Small intestine (tissue), 7 donors: ENCODE measurements at regions not wholly inside any gene's neighbourhood (a gene's known extent, or its start where the extent isn't known, plus 50 kb on each side); places are given as distances from the start of the nearest gene placed in this dataset.

Experiments used
- DNase-seq, 2 donors: peaks; one replicate each; pipeline versions ENCODE4 v3.0.0 to v3.0.0-alpha.2; 2013
- FAIRE-seq: peaks from 2 replicates; lab custom pipeline; 2012; peaks lifted over from hg19 to GRCh38; lab: Jason Lieb, UNC
- H3K27ac ChIP-seq, 3 donors: one replicate each; pipeline ENCODE4 v1.5.1; 2013; ENCODE audit warnings: low read length in 2 of 3, mild to moderate bottlenecking in 2 of 3, control low read depth in 1 of 3, inconsistent platforms in 1 of 3, low read depth in 1 of 3, moderate library complexity in 1 of 3
- H3K27me3 ChIP-seq, 3 donors: one replicate each; pipeline ENCODE4 v1.6.1; 2013; ENCODE audit warnings: low read length in 3 of 3, inconsistent platforms in 1 of 3; ENCODE audit not compliant: control insufficient read depth in 3 of 3, insufficient read depth in 3 of 3
- H3K36me3 ChIP-seq, 3 donors: one replicate each; pipeline ENCODE4 v1.6.1; 2013; ENCODE audit warnings: low read length in 3 of 3, inconsistent platforms in 1 of 3, low read depth in 1 of 3, mild to moderate bottlenecking in 1 of 3, moderate library complexity in 1 of 3; ENCODE audit not compliant: control insufficient read depth in 3 of 3, insufficient read depth in 2 of 3
- H3K4me1 ChIP-seq, 3 donors: one replicate each; pipeline ENCODE4 v1.6.1; 2013; ENCODE audit warnings: low read length in 2 of 3, inconsistent platforms in 1 of 3, low read depth in 1 of 3, mild to moderate bottlenecking in 1 of 3, moderate library complexity in 1 of 3; ENCODE audit not compliant: control insufficient read depth in 3 of 3, insufficient read depth in 2 of 3
- H3K4me3 ChIP-seq, 3 donors: one replicate each; pipeline ENCODE4 v1.5.1; 2013; ENCODE audit warnings: low read length in 3 of 3, control low read depth in 1 of 3, inconsistent platforms in 1 of 3, low read depth in 1 of 3, mild to moderate bottlenecking in 1 of 3, moderate library complexity in 1 of 3
- H3K9me3 ChIP-seq, 2 donors: one replicate each; pipeline ENCODE4 v1.6.1; 2013; ENCODE audit warnings: low read depth in 1 of 2, low read length in 1 of 2; ENCODE audit not compliant: control insufficient read depth in 2 of 2, insufficient read depth in 1 of 2
- WGBS, 3 donors: extraction: QIAGEN DNeasy Blood & Tissue Kit; methylation state at CpG; one replicate each; pipeline ENCODE4 v1.1.7; 2013; 5-methylcytosine and 5-hydroxymethylcytosine counted together
- donor health status: healthy with polysubstance abuse.
- donor health status: control.
- donor health status: control.
- donor health status: Bipolar disorder and iron deficiency.
- donor health status: healthy.

DNA sequence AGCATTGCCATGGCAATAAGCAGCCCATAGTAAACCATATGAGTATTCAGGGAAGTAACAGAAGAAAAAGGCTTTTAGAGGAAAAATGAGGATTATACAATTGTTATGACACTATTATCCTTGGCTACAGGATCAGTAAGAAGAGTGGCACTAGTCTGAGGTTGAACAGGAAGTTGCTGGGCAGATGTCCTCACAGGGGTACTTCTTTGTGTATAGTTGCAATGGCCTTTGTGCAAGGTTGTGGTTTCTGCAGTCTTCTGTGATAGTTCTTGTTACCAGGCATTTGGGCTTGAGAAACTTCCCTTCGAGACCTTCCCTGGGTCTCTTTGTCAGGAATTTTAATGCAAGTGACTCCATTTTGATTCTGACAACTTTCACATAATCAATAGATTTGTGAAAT lies 100.6 kb upstream of the ATP11B start:
- H3K4me3 ChIP-seq: no peak overlapping the region
- DNase-seq: no peak
- H3K4me1 ChIP-seq: no peaks in the 10 kb centered on the region
- no peaks in the 10 kb centered on the region for H3K9me3 ChIP-seq
- no peak for FAIRE-seq
- H3K36me3 ChIP-seq: no peaks in the 10 kb centered on the region
- no peak overlapping the region for H3K27ac ChIP-seq
- WGBS, 3 donors: 74 to 86% (median 78%) methylated on average over 1 of the region's 1 CpG
- peaks cover 0 to 2% (median 0%) of the 10 kb centered on the region in 3 donors for H3K27me3 ChIP-seq

- Histone ChIP-seq H3K36me3 (no peaks in the 10 kb centered on the region), H3K27me3 (peaks cover 0 to 2% (median 0%) of the 10 kb centered on the region in 3 donors), H3K27ac (no peak overlapping the region), H3K9me3 (no peaks in the 10 kb centered on the region), H3K4me3 (no peak overlapping the region), H3K4me1 (no peaks in the 10 kb centered on the region)
- 82 to 91% (median 89%) methylated on average over 3 of the region's 3 CpGs for WGBS, 3 donors
- FAIRE-seq: no peak
- DNase-seq: no peak
Measured at GRCh38 chr3:182693723-182694122, 99.6 kb upstream of the ATP11B start.

- H3K27me3 ChIP-seq: peaks cover 0 to 2% (median 0%) of the 10 kb centered on the region in 3 donors
- H3K4me1 ChIP-seq: no peaks in the 10 kb centered on the region
- peaks cover 0 to 1% of the 10 kb centered on the region in 2 donors for H3K9me3 ChIP-seq
- no peaks in the 10 kb centered on the region for H3K36me3 ChIP-seq
- no peak overlapping the region for H3K27ac ChIP-seq
- DNase-seq (no peak), FAIRE-seq (no peak)
- WGBS, 3 donors: 81 to 83% (median 81%) methylated on average over 3 of the region's 3 CpGs
- no peak overlapping the region for H3K4me3 ChIP-seq
Measured at GRCh38 chr3:182696916-182697315, 96.4 kb upstream of the ATP11B start.

DNA sequence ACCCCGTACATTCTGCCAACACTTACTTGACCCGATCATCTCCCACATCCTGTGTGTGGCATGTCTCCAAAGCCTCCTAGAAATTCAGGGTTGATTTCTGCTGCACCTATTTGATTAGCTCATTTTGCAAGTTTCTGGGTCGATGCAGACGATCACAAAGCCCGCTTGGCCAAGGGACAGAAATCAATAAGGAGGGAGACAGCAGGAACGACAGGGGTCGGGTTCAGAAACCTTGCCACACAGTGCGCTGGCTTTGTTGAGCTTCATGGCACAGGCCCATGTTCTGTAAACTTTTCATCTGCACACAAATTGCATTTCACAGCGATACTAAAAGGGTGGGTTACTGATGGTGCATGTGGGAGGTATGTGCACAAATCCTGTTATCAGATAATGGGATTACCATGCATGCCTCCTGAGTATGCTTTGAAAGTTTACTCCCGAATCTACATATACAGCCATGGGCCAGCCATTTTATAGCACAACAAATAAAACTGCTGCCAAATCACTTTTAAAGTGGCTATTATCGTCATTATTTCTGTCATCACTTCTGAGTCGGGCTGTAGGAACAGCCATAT lies 95.9 kb upstream of the ATP11B start:
- Histone ChIP-seq H3K36me3 (no peaks in the 10 kb centered on the region), H3K9me3 (peaks cover 0 to 2% of the 10 kb centered on the region in 2 donors), H3K4me3 (no peak overlapping the region), H3K4me1 (no peaks in the 10 kb centered on the region), H3K27me3 (peaks cover 0 to 2% (median 0%) of the 10 kb centered on the region in 3 donors), H3K27ac (no peak overlapping the region)
- WGBS, 3 donors: 15 to 58% (median 41%) methylated on average over 12 of the region's 12 CpGs
- FAIRE-seq (no peak), DNase-seq (no peak)

DNA sequence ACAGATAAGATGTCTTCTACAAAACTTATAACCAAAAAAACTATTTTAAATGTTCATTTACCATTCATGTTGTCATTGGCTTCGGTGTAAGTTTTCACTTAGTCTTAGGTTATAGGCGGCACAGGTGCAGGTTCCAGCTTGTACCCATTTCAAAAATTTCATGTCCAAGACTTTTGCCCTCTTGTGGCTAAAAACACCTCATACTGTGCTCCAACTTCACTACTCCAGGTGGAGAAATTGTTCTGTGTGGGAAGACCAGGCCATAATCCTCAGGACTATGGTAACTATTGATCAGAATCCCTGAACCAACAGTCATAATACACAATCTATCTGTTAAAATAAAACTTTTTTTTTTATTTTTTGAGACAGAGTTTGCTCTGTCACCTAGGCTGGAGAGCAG lies 95.2 kb upstream of the ATP11B start:
- no peak overlapping the region for H3K4me3 ChIP-seq
- H3K36me3 ChIP-seq: no peaks in the 10 kb centered on the region
- no peaks in the 10 kb centered on the region for H3K4me1 ChIP-seq
- no peak overlapping the region for H3K27ac ChIP-seq
- DNase-seq: no peak
- H3K27me3 ChIP-seq: peaks cover 0 to 2% (median under 1%) of the 10 kb centered on the region in 3 donors
- FAIRE-seq: no peak
- WGBS, 3 donors: 95 to 96% (median 96%) methylated on average over 2 of the region's 2 CpGs
- peaks cover 0 to 2% of the 10 kb centered on the region in 2 donors for H3K9me3 ChIP-seq

GRCh38 chr3:182699550-182700170 lies 93.6 kb upstream of the ATP11B start:
- WGBS, 3 donors: 70 to 88% (median 75%) methylated on average over 2 of the region's 2 CpGs
- Histone ChIP-seq H3K4me3 (no peak overlapping the region), H3K27me3 (peaks cover 0 to 2% (median 2%) of the 10 kb centered on the region in 3 donors), H3K36me3 (no peaks in the 10 kb centered on the region), H3K9me3 (peaks cover 0 to 2% of the 10 kb centered on the region in 2 donors), H3K27ac (no peak overlapping the region), H3K4me1 (no peaks in the 10 kb centered on the region)
- FAIRE-seq (no peak), DNase-seq (no peak)

GRCh38 chr3:182702216-182702615 lies 91.1 kb upstream of the ATP11B start:
- FAIRE-seq: no peak
- DNase-seq: no peak
- Histone ChIP-seq H3K36me3 (no peaks in the 10 kb centered on the region), H3K27me3 (peaks cover 0 to 2% (median 2%) of the 10 kb centered on the region in 3 donors), H3K9me3 (peaks cover 0 to 2% of the 10 kb centered on the region in 2 donors), H3K27ac (no peak overlapping the region), H3K4me3 (no peak overlapping the region), H3K4me1 (no peaks in the 10 kb centered on the region)
- 30 to 35% (median 33%) methylated on average over 1 of the region's 1 CpG for WGBS, 3 donors

DNA sequence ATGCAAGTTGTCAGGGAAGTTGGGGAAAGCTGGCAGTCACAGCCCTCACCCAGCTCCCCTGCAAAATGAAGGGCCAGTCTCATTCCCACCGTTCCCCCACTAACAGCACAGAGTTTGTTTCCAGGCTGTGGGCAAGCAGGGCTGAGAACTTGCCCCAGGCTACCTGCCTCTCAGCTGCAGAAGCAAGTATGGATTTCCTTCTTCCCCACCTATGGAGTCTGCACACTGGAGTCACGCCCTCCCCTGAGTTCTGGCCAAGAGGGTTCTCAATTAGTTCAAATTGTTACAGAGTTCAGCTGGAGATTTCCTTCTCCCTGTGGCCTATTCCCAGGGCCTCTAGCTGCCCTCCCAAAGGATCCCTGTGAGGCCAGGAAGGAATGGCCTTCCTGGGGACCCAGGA lies 90.1 kb upstream of the ATP11B start:
- Histone ChIP-seq H3K4me1 (no peaks in the 10 kb centered on the region), H3K9me3 (peaks cover 0 to 2% of the 10 kb centered on the region in 2 donors), H3K27ac (no peak overlapping the region), H3K4me3 (no peak overlapping the region), H3K36me3 (no peaks in the 10 kb centered on the region), H3K27me3 (peaks cover 0 to 2% (median 0%) of the 10 kb centered on the region in 3 donors)
- DNase-seq: no peak
- WGBS, 3 donors: 70 to 72% (median 70%) methylated on average over 2 of the region's 2 CpGs
- no peak for FAIRE-seq
